ENCODE measurements at regions not wholly inside any gene's neighbourhood (a gene's known extent, or its start where the extent isn't known, plus 50 kb on each side); places are given as distances from the start of the nearest gene placed in this dataset.

GRCh38 chr16:9508328-9508936 lies 417.0 kb downstream of the HAPSTR1 start:
- ATAC-seq: no peak
- TF ChIP-seq ZNF565 (CRISPR knock-in tag; conservative IDR thresholded peaks at IDR 0.05; ENCODE audit: low read depth) (no peak), SNAI2 (CRISPR knock-in tag; IDR thresholded peaks at IDR 0.05) (no peak), CREB5 (CRISPR knock-in tag; IDR thresholded peaks at IDR 0.05; ENCODE audit: low read depth) (no peak), ISL1 (CRISPR knock-in tag; IDR thresholded peaks at IDR 0.05) (no peak), ZNF70 (CRISPR knock-in tag; IDR thresholded peaks at IDR 0.05) (no peak)

GRCh38 chr16:9509663-9510062 lies 418.2 kb downstream of the HAPSTR1 start:
- ATAC-seq: no peak
- TF ChIP-seq TOX (CRISPR knock-in tag; IDR thresholded peaks at IDR 0.05; ENCODE audit: borderline replicate concordance) (no peak), GLIS3 (CRISPR knock-in tag; IDR thresholded peaks at IDR 0.05) (no peak), ARNTL (CRISPR knock-in tag; IDR thresholded peaks at IDR 0.05; ENCODE audit: borderline replicate concordance, low read depth) (no peak), TCF4 (CRISPR knock-in tag; IDR thresholded peaks at IDR 0.05; ENCODE audit: borderline replicate concordance) (no peak), ZFP3 (CRISPR knock-in tag; IDR thresholded peaks at IDR 0.05) (no peak), SNAI2 (CRISPR knock-in tag; IDR thresholded peaks at IDR 0.05) (no peak), PATZ1 (CRISPR knock-in tag; IDR thresholded peaks at IDR 0.05; ENCODE audit: borderline replicate concordance) (no peak), RARB (CRISPR knock-in tag; IDR thresholded peaks at IDR 0.05) (no peak), TSHZ2 (CRISPR knock-in tag; IDR thresholded peaks at IDR 0.05) (no peak), CSDC2 (CRISPR knock-in tag; IDR thresholded peaks at IDR 0.05) (no peak), PPARA (CRISPR knock-in tag; IDR thresholded peaks at IDR 0.05; ENCODE audit: borderline replicate concordance) (no peak), CREB5 (CRISPR knock-in tag; IDR thresholded peaks at IDR 0.05; ENCODE audit: low read depth) (no peak), ZC3H10 (CRISPR knock-in tag; IDR thresholded peaks at IDR 0.05) (no peak), ISL1 (CRISPR knock-in tag; IDR thresholded peaks at IDR 0.05) (no peak)

GRCh38 chr16:9511389-9511788 lies 419.9 kb downstream of the HAPSTR1 start:
- no peak for ATAC-seq
- no peak for TF ChIP-seq ISL1 (CRISPR knock-in tag; IDR thresholded peaks at IDR 0.05)
- no peak for TF ChIP-seq PATZ1 (CRISPR knock-in tag; IDR thresholded peaks at IDR 0.05; ENCODE audit: borderline replicate concordance)
- TF ChIP-seq ZFP30 (CRISPR knock-in tag; IDR thresholded peaks at IDR 0.05): no peak
- TF ChIP-seq CREB5 (CRISPR knock-in tag; IDR thresholded peaks at IDR 0.05; ENCODE audit: low read depth): no peak

Data from SK-N-SH treated with all-trans-retinoic acid at 6 μM for 48 hours (cell line).